Brain microvascular endothelial cell (primary cell): ENCODE measurements at regions not wholly inside any gene's neighbourhood (a gene's known extent, or its start where the extent isn't known, plus 50 kb on each side); places are given as distances from the start of the nearest gene placed in this dataset.

Experiments
- DNase-seq: peaks from one replicate; pipeline ENCODE4 v3.0.0-alpha.2; 2020
- H3K27ac ChIP-seq: fragments of 250-450 bp; sonication (Bioruptor Pico); 2 replicates; pipeline ENCODE4 v1.5.1; 2020; ENCODE audit warnings: mild to moderate bottlenecking, moderate library complexity
- H3K27me3 ChIP-seq: fragments of 250-450 bp; sonication (Bioruptor Pico); replicated peaks from 2 replicates; pipeline ENCODE4 v1.5.1; 2020; ENCODE audit warnings: mild to moderate bottlenecking
- H3K36me3 ChIP-seq: fragments of 250-450 bp; sonication (Bioruptor Pico); replicated peaks from 2 replicates; pipeline ENCODE4 v1.5.1; 2020; ENCODE audit warnings: mild to moderate bottlenecking
- H3K4me3 ChIP-seq: 2 replicates; pipeline ENCODE4 v1.5.1; 2011; ENCODE audit warnings: low read depth, mild to moderate bottlenecking, control low read depth, low read length, moderate library complexity
- CTCF ChIP-seq: IDR thresholded peaks from 2 replicates; pipeline ENCODE4 v1.5.1; 2011; ENCODE audit warnings: low read depth, mild to moderate bottlenecking, moderate library complexity, low read length, control low read depth, inconsistent platforms; ENCODE audit errors: missing control alignments
- in situ Hi-C: cut with HindIII; loops from 2 replicates; pipeline ENCODE4 v1.10.0; 2017; ENCODE audit warnings: low sequenced_read_pairs, low pct_ligation_motif_present

GRCh38 chr3:148235566-148235965 lies 462.1 kb upstream of the AGTR1 start:
- Histone ChIP-seq H3K27me3 (no peaks in the 10 kb centered on the region), H3K36me3 (no peaks in the 10 kb centered on the region), H3K4me3 (no peak overlapping the region), H3K27ac (no peak overlapping the region)
- TF ChIP-seq CTCF, result no peak
- DNase-seq, result no peak
- in situ Hi-C loops, result no loop called here

- DNase-seq, result no peak
- in situ Hi-C loops, result no loop called here
- Histone ChIP-seq H3K27ac (no peak overlapping the region), H3K27me3 (no peaks in the 10 kb centered on the region), H3K36me3 (no peaks in the 10 kb centered on the region), H3K4me3 (no peak overlapping the region)
- TF ChIP-seq CTCF, result no peak
Observed at GRCh38 chr3:148238421-148238821, 459.3 kb upstream of the AGTR1 start.

GRCh38 chr3:148240351-148240750 lies 457.4 kb upstream of the AGTR1 start:
- Histone ChIP-seq H3K27ac (no peak overlapping the region), H3K4me3 (no peak overlapping the region), H3K27me3 (no peaks in the 10 kb centered on the region), H3K36me3 (no peaks in the 10 kb centered on the region)
- in situ Hi-C loops, result no loop called here
- DNase-seq, result no peak
- TF ChIP-seq CTCF, result no peak

GRCh38 chr3:148243609-148244008 lies 454.1 kb upstream of the AGTR1 start:
- H3K36me3 ChIP-seq, result no peaks in the 10 kb centered on the region
- no peak overlapping the region for H3K4me3 ChIP-seq
- no peak for TF ChIP-seq CTCF
- no peak overlapping the region for H3K27ac ChIP-seq
- in situ Hi-C loops, result no loop called here
- no peak for DNase-seq
- H3K27me3 ChIP-seq, result no peaks in the 10 kb centered on the region

GRCh38 chr3:148246291-148246923 lies 451.3 kb upstream of the AGTR1 start:
- DNase-seq, result no peak
- in situ Hi-C loops, result no loop called here
- Histone ChIP-seq H3K4me3 (no peak overlapping the region), H3K27me3 (no peaks in the 10 kb centered on the region), H3K36me3 (no peaks in the 10 kb centered on the region), H3K27ac (no peak overlapping the region)
- no peak for TF ChIP-seq CTCF

- Histone ChIP-seq H3K27me3 (no peaks in the 10 kb centered on the region), H3K27ac (no peak overlapping the region), H3K36me3 (no peaks in the 10 kb centered on the region), H3K4me3 (no peak overlapping the region)
- in situ Hi-C loops, result no loop called here
- no peak for DNase-seq
- TF ChIP-seq CTCF, result no peak
Observed at GRCh38 chr3:148253713-148254112, 444.0 kb upstream of the AGTR1 start.
